Upper lobe of left lung (tissue), 6 donors: ENCODE measurements at regions not wholly inside any gene's neighbourhood (a gene's known extent, or its start where the extent isn't known, plus 50 kb on each side); places are given as distances from the start of the nearest gene placed in this dataset.

Source experiments
- ATAC-seq, 2 donors: fragments of 200-7000 bp; cut with Tn5 transposase; one replicate each; pipeline ENCODE4 v1.9.1; 2022; ENCODE audit warnings: mild to moderate bottlenecking in 2 of 2, moderate library complexity in 2 of 2; ENCODE audit not compliant: low FRiP score in 2 of 2
- DNase-seq, 2 donors: peaks; one replicate each; pipeline ENCODE4 v3.0.0-alpha.2; 2019 to 2020
- H3K27ac ChIP-seq, 4 donors: fragments of 200-600 bp; sonication (generic); one replicate each; pipeline ENCODE4 v1.5.1; 2016 to 2019
- H3K27me3 ChIP-seq, 4 donors: fragments of 200-600 bp; sonication (generic); one replicate each; pipeline ENCODE4 v1.5.1; 2017 to 2019
- H3K36me3 ChIP-seq, 4 donors: fragments of 200-600 bp; sonication (generic); one replicate each; pipeline ENCODE4 v1.5.1; 2016 to 2019
- H3K4me1 ChIP-seq, 4 donors: fragments of 200-600 bp; sonication (generic); one replicate each; pipeline ENCODE4 v1.5.1; 2018 to 2019
- H3K4me3 ChIP-seq, 4 donors: fragments of 200-600 bp; sonication (generic); one replicate each; pipeline ENCODE4 v1.5.1; 2017 to 2019; ENCODE audit warnings: mild to moderate bottlenecking in 2 of 4, moderate library complexity in 1 of 4
- H3K9me3 ChIP-seq, 4 donors: fragments of 200-600 bp; sonication (generic); one replicate each; pipeline ENCODE4 v1.5.1; 2018 to 2019
- CTCF ChIP-seq, 6 experiments: fragments of 450-650 bp in 4 of 6; fragments of 200-600 bp in 2 of 6; sonication (generic) in 2 of 6; IDR thresholded peaks; one replicate each; pipeline ENCODE4 v1.5.1; 2016 to 2019; ENCODE audit warnings: antibody characterized with exemption in 6 of 6
- EP300 ChIP-seq, 4 donors: sonication (generic); formaldehyde crosslinking; IDR thresholded peaks; one replicate each; pipeline ENCODE4 v1.5.1; 2017; ENCODE audit warnings: antibody characterized with exemption in 4 of 4, control low read depth in 2 of 4
- POLR2A ChIP-seq, 4 donors: fragments of 450-650 bp; IDR thresholded peaks; one replicate each; pipeline ENCODE4 v1.5.1; 2016 to 2017; ENCODE audit warnings: antibody characterized with exemption in 4 of 4, mild to moderate bottlenecking in 2 of 4
- POLR2AphosphoS5 ChIP-seq, 2 donors: sonication (generic); formaldehyde crosslinking; IDR thresholded peaks; one replicate each; pipeline ENCODE4 v1.5.1; 2017; ENCODE audit warnings: antibody characterized with exemption in 2 of 2
- WGBS, 2 donors: methylation state at CpG; one replicate each; pipeline ENCODE4 v1.1.5; 2017 to 2018; 5-methylcytosine and 5-hydroxymethylcytosine counted together
- donor health status: DM: no; HTN: no; CAD: no; lungs with moderate emphysema.
- donor health status: DM: no; HTN: yes; CAD: no; lungs with severe emphysema.

- Histone ChIP-seq H3K4me3 (no peak overlapping the region), H3K27me3 (no peaks in the 10 kb centered on the region), H3K4me1 (no peaks in the 10 kb centered on the region), H3K9me3 (no peaks in the 10 kb centered on the region), H3K27ac (no peak overlapping the region), H3K36me3 (no peaks in the 10 kb centered on the region)
- WGBS, 2 donors: 55% methylated on average over 3 of the region's 3 CpGs
- TF ChIP-seq POLR2AphosphoS5 (IDR thresholded peaks at IDR 0.05) (no peak), EP300 (IDR thresholded peaks at IDR 0.05) (no peak), CTCF (IDR thresholded peaks at IDR 0.05) (no peak), POLR2A (IDR thresholded peaks at IDR 0.05) (no peak)
- ATAC-seq (no peak), DNase-seq (no peak)
Observed at GRCh38 chr13:72074663-72075062, 207.7 kb upstream of the DACH1 start.

GRCh38 chr13:72072261-72072660 is 205.3 kb upstream of the DACH1 start:
- ATAC-seq (no peak), DNase-seq (no peak)
- H3K4me1 ChIP-seq: no peaks in the 10 kb centered on the region
- no peaks in the 10 kb centered on the region for H3K36me3 ChIP-seq
- no peak overlapping the region for H3K4me3 ChIP-seq
- TF ChIP-seq CTCF (IDR thresholded peaks at IDR 0.05) (no peak), EP300 (IDR thresholded peaks at IDR 0.05) (no peak), POLR2AphosphoS5 (IDR thresholded peaks at IDR 0.05) (no peak), POLR2A (IDR thresholded peaks at IDR 0.05) (no peak)
- no peak overlapping the region for H3K27ac ChIP-seq
- 79 to 85% methylated on average over 2 of the region's 2 CpGs for WGBS, 2 donors
- H3K9me3 ChIP-seq: no peaks in the 10 kb centered on the region
- H3K27me3 ChIP-seq: no peaks in the 10 kb centered on the region

GRCh38 chr13:72071713-72072112 is 204.7 kb upstream of the DACH1 start:
- H3K36me3 ChIP-seq: no peaks in the 10 kb centered on the region
- ATAC-seq: no peak
- H3K4me1 ChIP-seq: no peaks in the 10 kb centered on the region
- 65 to 67% methylated on average over 4 of the region's 4 CpGs for WGBS, 2 donors
- no peaks in the 10 kb centered on the region for H3K27me3 ChIP-seq
- no peaks in the 10 kb centered on the region for H3K9me3 ChIP-seq
- no peak overlapping the region for H3K4me3 ChIP-seq
- TF ChIP-seq EP300 (IDR thresholded peaks at IDR 0.05): no peak
- TF ChIP-seq POLR2AphosphoS5 (IDR thresholded peaks at IDR 0.05): no peak
- TF ChIP-seq POLR2A (IDR thresholded peaks at IDR 0.05): no peak
- no peak for TF ChIP-seq CTCF (IDR thresholded peaks at IDR 0.05)
- no peak for DNase-seq
- no peak overlapping the region for H3K27ac ChIP-seq

- no peak overlapping the region for H3K4me3 ChIP-seq
- no peaks in the 10 kb centered on the region for H3K36me3 ChIP-seq
- no peak overlapping the region for H3K27ac ChIP-seq
- H3K27me3 ChIP-seq: no peaks in the 10 kb centered on the region
- peaks cover 0 to 10% (median 1%) of the 10 kb centered on the region in 4 donors for H3K9me3 ChIP-seq
- TF ChIP-seq EP300 (IDR thresholded peaks at IDR 0.05) (no peak), CTCF (IDR thresholded peaks at IDR 0.05) (no peak), POLR2AphosphoS5 (IDR thresholded peaks at IDR 0.05) (no peak), POLR2A (IDR thresholded peaks at IDR 0.05) (no peak)
- DNase-seq (peak in 1 of 2 donors; percentile 21), ATAC-seq (no peak)
- H3K4me1 ChIP-seq: no peaks in the 10 kb centered on the region
- 42 to 55% methylated on average over 7 of the region's 7 CpGs for WGBS, 2 donors
Observed at GRCh38 chr13:72062566-72062965, 195.6 kb upstream of the DACH1 start.

GRCh38 chr13:72061613-72062012 is 194.6 kb upstream of the DACH1 start:
- no peak for TF ChIP-seq POLR2A (IDR thresholded peaks at IDR 0.05)
- no peak for TF ChIP-seq EP300 (IDR thresholded peaks at IDR 0.05)
- TF ChIP-seq CTCF (IDR thresholded peaks at IDR 0.05): no peak
- TF ChIP-seq POLR2AphosphoS5 (IDR thresholded peaks at IDR 0.05): no peak
- Histone ChIP-seq H3K27ac (no peak overlapping the region), H3K9me3 (peaks cover 0 to 10% (median 1%) of the 10 kb centered on the region in 4 donors), H3K27me3 (no peaks in the 10 kb centered on the region), H3K36me3 (no peaks in the 10 kb centered on the region), H3K4me3 (no peak overlapping the region), H3K4me1 (no peaks in the 10 kb centered on the region)
- WGBS, 2 donors: 73 to 79% methylated on average over 2 of the region's 2 CpGs
- DNase-seq: no peak
- ATAC-seq: no peak
